ENCODE measurements at regions not wholly inside any gene's neighbourhood (a gene's known extent, or its start where the extent isn't known, plus 50 kb on each side); places are given as distances from the start of the nearest gene placed in this dataset.

- H3K36me3 Mint-ChIP-seq (ENCODE audit: low read depth) = no peaks in the 10 kb centered on the region
- no peaks in the 10 kb centered on the region for H3K4me1 Mint-ChIP-seq
- CTCF ChIA-PET = no interaction called here
- no peak for DNase-seq
- no peak overlapping the region for H3K27ac Mint-ChIP-seq
- POLR2A ChIA-PET = interaction anchor here (0.6 kb wide), 1 partner anchor 808 kb away, joined by 3 read pairs; the partner anchor contains the start of gene PIR
- no peak overlapping the region for H3K4me3 Mint-ChIP-seq
- peaks cover 9% of the 10 kb centered on the region for H3K27me3 Mint-ChIP-seq
- no peaks in the 10 kb centered on the region for H3K9me3 Mint-ChIP-seq
These were observed 133.6 kb downstream of the MAGEB17 start for GRCh38 chrX:16300831-16301230.

GRCh38 chrX:16304751-16305150, 137.5 kb downstream of the MAGEB17 start:
- Mint-ChIP-seq H3K4me3 (no peak overlapping the region), H3K4me1 (no peaks in the 10 kb centered on the region), H3K9me3 (no peaks in the 10 kb centered on the region), H3K36me3 (ENCODE audit: low read depth) (no peaks in the 10 kb centered on the region), H3K27me3 (peaks cover 5% of the 10 kb centered on the region), H3K27ac (no peak overlapping the region)
- CTCF ChIA-PET = no interaction called here
- no peak for DNase-seq
- POLR2A ChIA-PET = no interaction called here

- Mint-ChIP-seq H3K27ac (no peak overlapping the region), H3K36me3 (ENCODE audit: low read depth) (no peaks in the 10 kb centered on the region), H3K27me3 (peaks cover 5% of the 10 kb centered on the region), H3K4me3 (no peak overlapping the region), H3K4me1 (no peaks in the 10 kb centered on the region), H3K9me3 (no peaks in the 10 kb centered on the region)
- no peak for DNase-seq
- ChIA-PET POLR2A (no interaction called here), CTCF (no interaction called here)
These were observed 137.9 kb downstream of the MAGEB17 start for GRCh38 chrX:16305187-16305586.

- H3K36me3 Mint-ChIP-seq (ENCODE audit: low read depth) = no peaks in the 10 kb centered on the region
- ChIA-PET POLR2A (no interaction called here), CTCF (no interaction called here)
- H3K27ac Mint-ChIP-seq = no peak overlapping the region
- H3K4me3 Mint-ChIP-seq = no peak overlapping the region
- no peaks in the 10 kb centered on the region for H3K4me1 Mint-ChIP-seq
- no peaks in the 10 kb centered on the region for H3K9me3 Mint-ChIP-seq
- H3K27me3 Mint-ChIP-seq = no peaks in the 10 kb centered on the region
- no peak for DNase-seq
These were observed 140.7 kb downstream of the MAGEB17 start for GRCh38 chrX:16307950-16308349.

- Mint-ChIP-seq H3K9me3 (no peaks in the 10 kb centered on the region), H3K36me3 (ENCODE audit: low read depth) (no peaks in the 10 kb centered on the region), H3K4me3 (no peak overlapping the region), H3K4me1 (no peaks in the 10 kb centered on the region), H3K27ac (no peak overlapping the region), H3K27me3 (no peaks in the 10 kb centered on the region)
- ChIA-PET POLR2A (no interaction called here), CTCF (no interaction called here)
- no peak for DNase-seq
These were observed 141.5 kb downstream of the MAGEB17 start for GRCh38 chrX:16308773-16309172.

- no peak overlapping the region for H3K27ac Mint-ChIP-seq
- H3K4me3 Mint-ChIP-seq = no peak overlapping the region
- ChIA-PET CTCF (no interaction called here), POLR2A (no interaction called here)
- H3K36me3 Mint-ChIP-seq (ENCODE audit: low read depth) = no peaks in the 10 kb centered on the region
- no peaks in the 10 kb centered on the region for H3K27me3 Mint-ChIP-seq
- H3K4me1 Mint-ChIP-seq = no peaks in the 10 kb centered on the region
- no peaks in the 10 kb centered on the region for H3K9me3 Mint-ChIP-seq
- DNase-seq = no peak
These were observed 143.0 kb downstream of the MAGEB17 start for GRCh38 chrX:16310326-16310725.

GRCh38 chrX:16311671-16312070, 144.4 kb downstream of the MAGEB17 start:
- ChIA-PET CTCF (no interaction called here), POLR2A (no interaction called here)
- Mint-ChIP-seq H3K4me1 (no peaks in the 10 kb centered on the region), H3K4me3 (no peak overlapping the region), H3K36me3 (ENCODE audit: low read depth) (no peaks in the 10 kb centered on the region), H3K27ac (no peak overlapping the region), H3K9me3 (no peaks in the 10 kb centered on the region), H3K27me3 (no peaks in the 10 kb centered on the region)
- no peak for DNase-seq

- Mint-ChIP-seq H3K9me3 (no peaks in the 10 kb centered on the region), H3K27me3 (no peaks in the 10 kb centered on the region), H3K27ac (no peak overlapping the region), H3K36me3 (ENCODE audit: low read depth) (no peaks in the 10 kb centered on the region), H3K4me1 (no peaks in the 10 kb centered on the region), H3K4me3 (no peak overlapping the region)
- ChIA-PET POLR2A (no interaction called here), CTCF (no interaction called here)
- no peak for DNase-seq
These were observed 145.7 kb downstream of the MAGEB17 start for GRCh38 chrX:16312761-16313623.

- Mint-ChIP-seq H3K36me3 (ENCODE audit: low read depth) (no peaks in the 10 kb centered on the region), H3K4me1 (no peaks in the 10 kb centered on the region), H3K27ac (no peak overlapping the region), H3K27me3 (no peaks in the 10 kb centered on the region), H3K9me3 (no peaks in the 10 kb centered on the region), H3K4me3 (no peak overlapping the region)
- ChIA-PET POLR2A (no interaction called here), CTCF (no interaction called here)
- DNase-seq = no peak
These were observed 149.1 kb downstream of the MAGEB17 start for GRCh38 chrX:16316331-16316730.

GRCh38 chrX:16319929-16320328, 152.6 kb downstream of the MAGEB17 start:
- ChIA-PET POLR2A (no interaction called here), CTCF (no interaction called here)
- DNase-seq = no peak
- Mint-ChIP-seq H3K36me3 (ENCODE audit: low read depth) (no peaks in the 10 kb centered on the region), H3K27ac (no peak overlapping the region), H3K9me3 (no peaks in the 10 kb centered on the region), H3K27me3 (no peaks in the 10 kb centered on the region), H3K4me1 (no peaks in the 10 kb centered on the region), H3K4me3 (no peak overlapping the region)

- Mint-ChIP-seq H3K36me3 (ENCODE audit: low read depth) (no peaks in the 10 kb centered on the region), H3K27me3 (no peaks in the 10 kb centered on the region), H3K4me3 (no peak overlapping the region), H3K9me3 (no peaks in the 10 kb centered on the region), H3K4me1 (no peaks in the 10 kb centered on the region), H3K27ac (no peak overlapping the region)
- CTCF ChIA-PET = no interaction called here
- DNase-seq = no peak
- POLR2A ChIA-PET = no interaction called here
These were observed 153.6 kb downstream of the MAGEB17 start for GRCh38 chrX:16320765-16321355.

GRCh38 chrX:16333453-16333852, 166.2 kb downstream of the MAGEB17 start:
- H3K4me3 Mint-ChIP-seq = no peak overlapping the region
- no peaks in the 10 kb centered on the region for H3K27me3 Mint-ChIP-seq
- ChIA-PET CTCF (no interaction called here), POLR2A (no interaction called here)
- H3K36me3 Mint-ChIP-seq (ENCODE audit: low read depth) = no peaks in the 10 kb centered on the region
- no peak for DNase-seq
- no peak overlapping the region for H3K27ac Mint-ChIP-seq
- no peaks in the 10 kb centered on the region for H3K4me1 Mint-ChIP-seq
- no peaks in the 10 kb centered on the region for H3K9me3 Mint-ChIP-seq

- Mint-ChIP-seq H3K36me3 (ENCODE audit: low read depth) (no peaks in the 10 kb centered on the region), H3K4me1 (no peaks in the 10 kb centered on the region), H3K27ac (no peak overlapping the region), H3K4me3 (no peak overlapping the region), H3K9me3 (no peaks in the 10 kb centered on the region), H3K27me3 (no peaks in the 10 kb centered on the region)
- no peak for DNase-seq
- POLR2A ChIA-PET = no interaction called here
- CTCF ChIA-PET = no interaction called here
These were observed 167.9 kb downstream of the MAGEB17 start for GRCh38 chrX:16335181-16335580.

All from activated CD4-positive, alpha-beta T cell treated with anti-CD3 and anti-CD28 coated beads, Interleukin-2, amount 10 ng/mL, durations not matched to agents 7 days and 5 days (primary cell).